HG02623 (cell line): ENCODE measurements at regions not wholly inside any gene's neighbourhood (a gene's known extent, or its start where the extent isn't known, plus 50 kb on each side); places are given as distances from the start of the nearest gene placed in this dataset.

Source experiments
- ATAC-seq: cut with Tn5 transposase; IDR thresholded peaks from one replicate; pipeline ENCODE4 v1.9.1; 2021; ENCODE audit warnings: moderate library complexity; ENCODE audit not compliant: unreplicated experiment

- no peak for ATAC-seq
These were observed 50.1 kb upstream of the HDAC9 start for GRCh38 chr7:18445483-18445882.
